ENCODE measurements at regions not wholly inside any gene's neighbourhood (a gene's known extent, or its start where the extent isn't known, plus 50 kb on each side); places are given as distances from the start of the nearest gene placed in this dataset.

- H3K9me3 ChIP-seq = peaks cover 0 to 14% (median 0%) of the 10 kb centered on the region in 8 donors
- peaks cover 0 to 34% (median 2%) of the 10 kb centered on the region in 7 donors for H3K27me3 ChIP-seq (replicated peaks in 1 of 7)
- H3K27ac ChIP-seq = no peak overlapping the region
- DNase-seq = no peak
- H3K4me3 ChIP-seq = no peak overlapping the region
- TF ChIP-seq POLR2AphosphoS5 (IDR thresholded peaks at IDR 0.05) = no peak
- H3K4me1 ChIP-seq = no peaks in the 10 kb centered on the region
- intact Hi-C loops (cut with DNase I; ENCODE audit: low total_unique reads) = no loop called here
- WGBS, 5 donors = 89 to 98% (median 94%) methylated on average over 2 of the region's 2 CpGs
- H3K36me3 ChIP-seq = no peaks in the 10 kb centered on the region
These were observed 174.9 kb downstream of the SEC23IP start for GRCh38 chr10:120067427-120067826.

- no peaks in the 10 kb centered on the region for H3K36me3 ChIP-seq
- no peak overlapping the region for H3K27ac ChIP-seq
- H3K4me3 ChIP-seq = no peak overlapping the region
- intact Hi-C loops (cut with DNase I; ENCODE audit: low total_unique reads) = no loop called here
- H3K9me3 ChIP-seq = peaks cover 0 to 21% (median 7%) of the 10 kb centered on the region in 8 donors
- no peak for DNase-seq
- no peaks in the 10 kb centered on the region for H3K4me1 ChIP-seq
- peaks cover 0 to 32% (median 2%) of the 10 kb centered on the region in 7 donors for H3K27me3 ChIP-seq (replicated peaks in 1 of 7)
- WGBS, 5 donors = 17 to 29% (median 25%) methylated on average over 3 of the region's 3 CpGs
- TF ChIP-seq POLR2AphosphoS5 (IDR thresholded peaks at IDR 0.05) = no peak
- no peak for TF ChIP-seq CTCF (IDR thresholded peaks at IDR 0.05 in 8 of 11, conservative IDR thresholded peaks at IDR 0.05 in 3 of 11)
- TF ChIP-seq POLR2A (IDR thresholded peaks at IDR 0.05) = no peak
These were observed 177.2 kb downstream of the SEC23IP start for GRCh38 chr10:120069700-120070099.

- Histone ChIP-seq H3K4me3 (no peak overlapping the region), H3K4me1 (no peaks in the 10 kb centered on the region), H3K36me3 (no peaks in the 10 kb centered on the region), H3K27me3 (replicated peaks in 1 of 7) (peaks cover 0 to 42% (median 2%) of the 10 kb centered on the region in 7 donors), H3K9me3 (peaks cover 0 to 16% (median 4%) of the 10 kb centered on the region in 8 donors), H3K27ac (no peak overlapping the region)
- WGBS, 5 donors = 80 to 90% (median 86%) methylated on average over 5 of the region's 5 CpGs
- TF ChIP-seq POLR2A (IDR thresholded peaks at IDR 0.05) (no peak), CTCF (IDR thresholded peaks at IDR 0.05 in 8 of 11, conservative IDR thresholded peaks at IDR 0.05 in 3 of 11) (no peak)
- intact Hi-C loops (cut with DNase I; ENCODE audit: low total_unique reads) = no loop called here
- DNase-seq = no peak
These were observed 182.8 kb downstream of the SEC23IP start for GRCh38 chr10:120075349-120075748.

GRCh38 chr10:120076996-120077706 is 184.6 kb downstream of the SEC23IP start:
- Histone ChIP-seq H3K4me3 (no peak overlapping the region), H3K36me3 (no peaks in the 10 kb centered on the region), H3K4me1 (no peaks in the 10 kb centered on the region), H3K27ac (no peak overlapping the region), H3K27me3 (replicated peaks in 1 of 7) (peaks cover 0 to 26% (median 0%) of the 10 kb centered on the region in 7 donors), H3K9me3 (peaks cover 0 to 10% (median 3%) of the 10 kb centered on the region in 8 donors)
- intact Hi-C loops (cut with DNase I; ENCODE audit: low total_unique reads) = no loop called here
- 55 to 69% (median 63%) methylated on average over 11 of the region's 11 CpGs for WGBS, 5 donors
- no peak for DNase-seq
- TF ChIP-seq POLR2A (IDR thresholded peaks at IDR 0.05) = no peak
- no peak for TF ChIP-seq CTCF (IDR thresholded peaks at IDR 0.05 in 8 of 11, conservative IDR thresholded peaks at IDR 0.05 in 3 of 11)
- TF ChIP-seq POLR2AphosphoS5 (IDR thresholded peaks at IDR 0.05) = no peak
